DMS53 (cell line): ENCODE measurements at regions not wholly inside any gene's neighbourhood (a gene's known extent, or its start where the extent isn't known, plus 50 kb on each side); places are given as distances from the start of the nearest gene placed in this dataset.
A peak's percentile ranks its signal among the peaks of the same experiment; 100 is the strongest.

Experiments used
- DNase-seq: peaks from one replicate; lab custom pipeline; 2025; lab: John Stamatoyannopoulos, UW

DNA sequence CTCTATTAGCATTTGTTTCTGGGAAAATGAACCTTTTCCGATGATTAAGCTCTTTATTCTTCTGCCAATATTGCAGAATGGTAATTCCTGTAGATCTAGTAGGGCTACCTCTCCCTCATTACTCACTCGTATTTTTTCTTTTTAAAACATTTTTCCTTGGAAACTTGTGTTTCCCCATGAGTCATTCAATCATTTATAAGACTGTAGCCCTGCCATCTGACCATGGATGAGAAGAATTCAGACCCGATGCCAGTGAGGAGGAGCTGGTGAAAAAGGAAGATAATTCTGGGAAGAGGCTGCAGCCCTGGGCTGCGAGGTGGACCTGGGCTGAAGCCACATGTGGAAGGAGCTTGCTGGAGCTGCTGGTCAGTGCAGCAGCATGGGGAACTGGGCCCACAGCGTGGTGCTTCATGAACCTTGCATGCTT lies 242.8 kb downstream of the KLF6 start:
- no peak for DNase-seq

DNA sequence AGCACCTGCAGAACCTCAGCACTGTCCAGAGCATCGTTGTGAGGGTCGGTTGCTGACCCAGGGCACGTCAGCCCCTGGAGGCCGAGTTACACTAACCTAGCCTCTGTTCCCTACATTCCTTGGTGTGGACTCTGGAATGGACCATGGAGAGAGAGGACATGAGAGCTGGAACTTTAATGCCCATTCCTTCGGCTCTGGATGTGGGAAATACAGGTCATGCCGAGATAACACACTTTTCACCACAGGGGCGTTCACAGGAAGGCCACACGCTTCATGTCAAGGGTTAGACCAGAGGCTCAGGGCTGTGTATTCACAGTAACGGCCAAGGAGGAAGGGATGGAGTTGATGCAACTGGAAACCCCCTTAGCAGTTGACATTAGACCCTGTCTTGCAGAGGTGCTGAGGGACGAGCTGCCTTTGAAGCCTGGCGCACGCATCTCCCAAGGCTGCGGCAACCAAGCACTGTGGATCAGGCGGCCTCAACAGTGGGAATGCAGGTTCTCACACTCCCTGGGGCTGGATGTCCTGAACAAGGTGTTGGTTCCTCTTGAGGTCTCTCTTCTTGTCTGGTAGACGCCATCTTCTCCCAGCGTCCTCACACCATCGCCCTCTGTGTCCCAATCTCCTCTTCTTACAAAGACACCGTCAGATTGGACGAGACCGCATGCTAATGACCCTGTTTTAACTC lies 245.2 kb downstream of the KLF6 start:
- peak; percentile 37 for DNase-seq

DNA sequence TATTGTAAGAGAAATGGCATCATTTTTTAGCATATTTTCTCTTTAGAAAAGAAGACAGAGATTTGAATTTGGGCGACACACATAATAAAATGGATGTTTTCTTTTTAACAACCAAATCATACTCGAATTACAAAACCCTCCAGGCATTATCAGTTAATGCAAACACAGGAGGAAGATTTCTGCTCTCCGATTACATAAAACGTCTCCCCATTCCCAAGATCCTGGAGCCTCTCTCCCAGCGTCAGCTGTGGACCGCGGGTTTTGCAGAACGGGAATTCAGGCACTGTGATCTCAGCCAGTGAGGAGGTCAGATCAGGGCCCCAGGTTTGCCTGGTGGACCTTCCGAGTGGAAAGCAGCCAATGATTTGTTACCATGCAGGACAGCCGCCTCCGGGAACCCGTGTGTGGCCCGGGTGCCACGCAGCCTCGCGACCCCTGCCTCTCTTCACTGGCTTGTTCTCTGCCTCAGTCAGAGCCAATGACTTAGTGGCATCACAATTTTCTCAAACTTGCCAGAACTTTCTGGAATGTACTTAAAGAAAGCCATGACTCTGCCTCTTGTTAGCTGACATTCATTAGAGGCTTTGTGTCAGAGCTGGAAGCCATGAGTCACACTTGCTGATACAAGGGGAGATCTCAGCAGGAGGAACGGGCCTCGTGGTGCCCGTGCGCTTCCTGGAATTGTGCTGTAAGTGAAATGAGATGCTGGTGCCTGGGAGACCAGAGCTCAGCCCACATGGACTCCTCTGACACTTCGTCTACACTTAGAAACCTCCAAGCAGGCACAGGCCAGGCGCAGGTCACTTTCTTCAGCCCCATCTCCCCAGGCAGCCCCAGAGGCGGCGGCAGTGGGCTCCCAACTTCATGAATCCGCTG lies 246.1 kb downstream of the KLF6 start:
- peak; percentile 94 for DNase-seq

DNA sequence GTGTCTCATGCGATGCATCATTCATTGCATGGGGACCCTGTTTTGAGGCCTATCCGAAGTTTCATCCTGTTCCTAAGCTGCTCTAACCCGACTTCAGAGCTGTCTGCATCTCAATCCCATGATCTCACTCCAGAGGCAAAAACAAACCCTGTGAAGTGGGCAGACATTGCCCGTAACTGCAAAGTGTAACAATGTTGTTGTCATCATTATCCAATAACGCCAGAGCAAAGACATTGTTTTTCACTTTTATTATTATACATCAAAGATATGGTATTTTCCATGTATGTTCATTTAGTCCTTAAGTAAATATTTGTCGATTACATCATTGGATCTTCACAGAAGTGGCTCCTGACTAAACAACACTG lies 246.7 kb downstream of the KLF6 start:
- DNase-seq = peak; percentile 96

DNA sequence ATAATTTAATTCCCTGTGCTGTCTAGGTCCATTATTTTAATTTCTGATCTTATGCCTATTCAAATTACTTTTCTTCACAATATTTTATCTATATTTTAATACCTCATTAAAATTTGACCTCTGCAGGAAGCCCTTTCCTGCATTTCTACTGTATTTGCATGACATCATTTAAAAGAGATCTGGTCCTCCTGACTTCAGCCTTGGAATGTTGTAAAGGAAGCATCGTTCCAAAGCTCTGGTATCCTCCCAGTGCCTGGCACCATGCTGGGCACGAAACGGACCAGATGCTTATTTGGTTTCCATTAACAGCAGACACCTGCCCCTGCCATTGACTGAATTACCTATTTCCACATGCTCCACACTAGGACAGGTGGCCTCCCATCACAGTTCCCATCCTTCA lies 247.5 kb downstream of the KLF6 start:
- DNase-seq = peak; percentile 59

DNA sequence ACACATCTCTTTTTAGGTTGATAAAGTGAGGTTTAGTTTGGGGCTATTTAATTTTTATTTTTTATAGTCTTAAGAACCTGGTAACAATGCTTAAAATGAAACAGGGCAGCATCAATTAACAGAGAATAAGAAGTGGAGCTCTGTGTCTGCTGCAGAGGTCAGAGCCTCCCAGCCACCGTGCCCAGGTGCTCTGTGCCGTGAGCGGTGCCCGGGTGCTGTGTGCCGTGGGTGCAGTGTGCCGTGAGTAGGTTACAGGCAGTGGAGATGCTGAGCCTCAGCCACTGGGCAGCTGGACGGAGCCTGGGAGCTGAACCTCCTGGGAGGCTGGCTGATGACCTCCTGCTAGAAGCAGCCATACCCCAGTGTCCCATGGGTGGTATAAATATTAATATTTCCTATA lies 250.0 kb downstream of the KLF6 start:
- no peak for DNase-seq

DNA sequence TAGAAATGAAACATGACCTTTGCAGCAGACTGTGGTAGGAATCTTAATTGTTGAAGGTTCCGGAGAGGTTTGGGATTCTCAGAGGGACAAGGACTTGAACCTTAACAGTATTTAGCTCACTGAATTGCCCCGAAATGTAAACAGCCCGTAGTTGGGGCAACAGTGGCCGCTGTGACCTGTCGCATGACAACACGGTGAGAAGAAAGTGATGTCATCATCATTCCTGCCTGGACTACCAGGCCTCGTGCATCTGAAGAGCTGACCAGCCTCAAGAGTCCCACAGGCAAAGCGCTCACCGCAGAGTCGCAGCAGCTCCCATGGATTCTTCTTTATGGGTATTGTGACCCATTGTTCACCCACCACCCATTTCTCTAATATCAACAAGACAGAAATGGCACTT lies 250.6 kb downstream of the KLF6 start:
- DNase-seq = peak; percentile 22

DNA sequence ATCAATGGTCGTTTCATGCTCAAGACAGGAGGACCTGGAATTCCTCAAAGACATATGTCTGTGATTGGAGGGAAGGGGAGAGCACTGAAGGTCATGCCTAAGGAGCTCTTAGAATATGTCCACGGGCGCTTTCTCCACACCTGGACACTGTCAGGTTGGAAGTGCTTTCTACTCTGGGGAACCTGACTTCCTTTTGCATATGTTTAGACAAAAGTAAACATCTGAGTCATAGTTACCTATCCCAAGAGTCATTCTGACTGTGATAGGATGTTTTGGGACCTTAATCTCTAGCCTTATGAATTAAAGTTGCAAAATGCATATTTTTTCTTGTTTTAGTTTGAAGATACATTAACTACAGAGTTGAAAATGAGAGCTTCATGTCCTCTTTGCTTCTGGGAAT lies 251.7 kb downstream of the KLF6 start:
- peak; percentile 80 for DNase-seq

DNA sequence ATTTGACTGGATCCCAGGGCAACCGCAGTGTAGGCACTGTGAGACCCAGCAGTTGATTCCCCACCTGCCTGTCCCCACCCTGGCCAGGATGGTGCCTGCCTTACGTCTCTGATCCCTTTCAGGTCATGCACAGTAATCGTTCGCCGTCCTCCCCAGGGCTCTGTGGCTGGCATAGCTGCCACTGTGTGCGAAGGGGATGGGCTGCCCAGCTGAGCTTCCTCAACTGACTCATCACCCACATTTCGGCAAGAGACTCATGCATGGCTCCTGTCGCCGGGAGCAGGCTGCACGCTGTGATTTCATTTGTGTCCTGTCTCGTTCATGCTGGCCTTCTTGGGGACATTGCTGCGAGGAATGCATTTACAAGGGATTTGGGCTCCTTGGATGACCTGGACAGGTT lies 252.4 kb downstream of the KLF6 start:
- peak; percentile 61 for DNase-seq

DNA sequence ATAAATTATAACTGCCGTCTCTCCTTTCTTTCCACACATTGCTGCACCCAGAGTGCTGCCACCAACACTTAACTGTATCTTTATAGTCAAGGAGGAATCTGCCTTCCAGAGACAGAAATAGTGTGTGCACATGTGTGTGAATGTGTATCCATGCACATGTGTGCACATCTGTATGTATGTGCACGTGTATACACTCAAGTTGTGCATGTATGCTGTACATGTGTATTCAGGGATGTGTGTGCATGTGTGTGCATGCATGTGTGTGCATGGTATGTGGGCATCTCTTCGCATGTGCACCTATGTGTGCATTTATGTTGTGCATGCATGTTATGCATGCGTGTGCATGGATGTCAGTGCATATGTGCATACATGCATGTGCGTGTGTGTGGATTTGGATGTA lies 253.3 kb downstream of the KLF6 start:
- DNase-seq = no peak

DNA sequence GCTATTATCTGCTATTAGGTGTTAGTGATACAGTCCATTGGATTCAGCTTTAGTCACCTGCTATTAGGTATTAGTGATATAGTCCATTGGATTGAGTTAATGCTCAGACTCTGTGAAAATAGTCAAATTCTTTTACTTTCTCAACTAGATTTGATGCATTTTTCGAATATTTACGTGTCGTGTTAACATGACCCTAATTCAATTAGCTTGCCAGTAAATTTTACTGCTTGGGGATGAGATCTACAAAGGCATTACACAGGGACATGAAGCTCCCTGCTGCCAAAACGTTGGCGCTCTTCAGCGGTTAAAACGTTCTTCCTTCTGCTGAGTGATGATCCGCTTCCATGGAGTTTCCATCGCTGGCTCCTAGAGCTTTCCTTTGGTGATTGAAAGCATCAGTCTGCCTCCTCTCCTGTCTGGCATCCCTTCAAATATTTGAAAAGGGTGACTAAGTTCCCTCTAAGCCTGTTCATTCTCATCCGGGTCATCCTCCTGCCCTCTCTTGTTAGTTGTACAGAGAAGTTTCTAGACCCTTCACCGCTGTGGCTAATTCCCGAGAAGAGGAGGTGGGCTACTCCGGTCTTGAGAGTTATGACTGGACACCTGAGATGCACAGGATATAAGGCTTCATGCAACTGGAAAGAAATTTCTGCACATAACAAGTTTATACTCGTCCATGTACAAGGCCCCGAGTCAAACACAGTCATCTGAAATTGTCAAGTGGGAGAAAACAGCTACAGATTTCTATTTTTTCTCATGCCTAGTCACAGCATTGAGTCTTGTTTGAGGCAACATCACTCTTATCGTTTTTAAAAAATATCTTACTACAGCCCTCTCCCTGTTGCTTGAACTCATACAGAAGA lies 254.0 kb downstream of the KLF6 start:
- no peak for DNase-seq

DNA sequence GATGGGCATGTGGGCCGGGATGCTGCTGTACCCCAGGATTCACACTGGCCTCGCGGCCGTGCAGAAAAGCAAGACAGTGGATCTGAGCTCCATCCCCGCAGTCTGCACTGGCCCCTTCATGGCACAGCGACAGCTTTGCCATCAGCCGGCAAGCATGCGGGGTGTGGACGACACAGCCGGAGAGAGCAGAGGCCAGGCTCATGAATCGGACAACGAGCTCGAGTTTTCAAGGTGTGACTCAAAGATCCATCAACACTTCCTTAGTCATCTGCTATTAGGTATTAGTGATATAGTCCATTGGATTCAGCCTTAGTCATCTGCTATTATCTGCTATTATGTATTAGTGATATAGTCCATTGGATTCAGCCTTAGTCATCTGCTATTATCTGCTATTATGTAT lies 254.7 kb downstream of the KLF6 start:
- DNase-seq = no peak

DNA sequence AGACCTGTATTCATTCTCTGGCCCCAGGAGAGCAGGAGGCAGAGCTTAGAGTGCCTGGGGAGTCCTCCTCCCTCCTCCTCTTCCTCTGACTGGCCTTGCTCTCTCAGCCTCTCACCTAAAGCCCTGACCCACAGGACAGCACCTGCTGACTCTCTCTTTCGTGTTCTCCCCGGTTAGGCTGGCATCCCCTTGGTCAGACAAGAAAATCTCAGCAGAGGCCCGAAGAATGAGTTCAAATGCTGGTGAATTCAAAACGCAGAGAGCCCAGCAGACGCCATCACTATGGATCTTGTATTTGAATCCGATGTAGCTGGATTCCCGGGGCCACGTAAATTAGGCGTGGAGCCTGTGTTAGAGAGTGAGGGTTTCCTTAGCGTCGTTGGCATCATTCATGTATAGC lies 255.3 kb downstream of the KLF6 start:
- no peak for DNase-seq

DNA sequence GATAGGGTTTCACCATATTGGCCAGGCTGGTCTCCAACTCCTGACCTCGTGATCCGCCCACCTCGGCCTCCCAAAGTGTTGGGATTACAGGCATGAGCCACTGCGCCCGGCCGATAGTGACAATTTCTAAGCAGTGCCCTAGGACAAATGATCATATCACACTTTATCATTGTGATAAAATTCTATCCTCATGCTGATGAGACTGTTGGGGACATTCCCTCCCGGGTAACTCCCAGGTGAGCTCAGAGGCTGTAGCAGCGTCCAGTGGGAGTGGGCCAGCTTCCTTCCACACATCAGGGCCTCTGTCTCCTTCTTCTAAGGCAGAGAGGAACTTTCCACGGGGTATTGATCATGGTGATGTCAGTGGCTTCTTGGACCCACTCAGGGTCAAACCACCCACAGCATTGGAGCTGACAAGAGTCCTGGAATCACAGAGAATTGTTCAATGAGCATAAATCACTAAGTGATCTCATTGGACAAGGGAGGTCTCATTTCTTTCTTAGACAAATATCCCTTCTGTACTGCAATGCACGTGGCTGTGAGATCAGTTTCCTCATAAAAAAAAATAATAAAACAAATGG lies 256.1 kb downstream of the KLF6 start:
- DNase-seq = no peak

DNA sequence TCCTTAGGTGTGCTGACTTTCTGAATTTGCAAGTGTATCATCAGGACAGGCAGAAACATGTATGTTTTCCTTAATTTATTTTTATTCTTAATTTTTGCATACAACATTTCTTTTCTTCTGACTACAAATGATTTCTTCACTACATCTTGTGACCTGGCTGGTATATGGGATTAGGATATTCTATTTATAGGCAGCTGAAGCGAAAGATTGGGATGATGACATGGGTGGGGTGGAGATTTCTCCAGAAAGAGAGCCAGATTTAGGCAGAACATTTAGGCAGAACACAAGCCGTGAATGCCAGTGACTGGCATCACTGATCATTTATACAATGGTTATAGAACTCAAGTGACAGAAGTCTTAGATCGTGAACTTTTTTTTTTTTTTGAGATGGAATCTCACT lies 256.7 kb downstream of the KLF6 start:
- no peak for DNase-seq

DNA sequence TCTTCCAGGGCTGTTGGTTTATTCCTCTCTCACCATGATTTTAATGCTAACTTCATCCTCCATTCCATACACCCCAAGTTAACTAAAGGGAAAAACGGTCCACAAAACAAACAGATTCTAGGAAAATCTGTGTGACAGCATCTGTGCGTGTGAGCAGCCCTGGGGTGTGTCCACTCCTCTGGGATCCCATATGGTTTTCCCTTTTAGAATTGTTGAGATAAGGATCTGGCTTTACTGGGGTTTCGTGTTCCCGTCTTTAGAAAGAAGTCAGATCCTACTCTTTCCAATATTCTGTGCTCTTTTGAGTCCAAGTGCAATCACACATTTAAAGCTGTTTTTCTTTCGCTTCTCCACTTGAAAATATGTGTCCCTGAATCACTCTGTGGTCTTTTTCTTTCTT lies 257.1 kb downstream of the KLF6 start:
- no peak for DNase-seq

DNA sequence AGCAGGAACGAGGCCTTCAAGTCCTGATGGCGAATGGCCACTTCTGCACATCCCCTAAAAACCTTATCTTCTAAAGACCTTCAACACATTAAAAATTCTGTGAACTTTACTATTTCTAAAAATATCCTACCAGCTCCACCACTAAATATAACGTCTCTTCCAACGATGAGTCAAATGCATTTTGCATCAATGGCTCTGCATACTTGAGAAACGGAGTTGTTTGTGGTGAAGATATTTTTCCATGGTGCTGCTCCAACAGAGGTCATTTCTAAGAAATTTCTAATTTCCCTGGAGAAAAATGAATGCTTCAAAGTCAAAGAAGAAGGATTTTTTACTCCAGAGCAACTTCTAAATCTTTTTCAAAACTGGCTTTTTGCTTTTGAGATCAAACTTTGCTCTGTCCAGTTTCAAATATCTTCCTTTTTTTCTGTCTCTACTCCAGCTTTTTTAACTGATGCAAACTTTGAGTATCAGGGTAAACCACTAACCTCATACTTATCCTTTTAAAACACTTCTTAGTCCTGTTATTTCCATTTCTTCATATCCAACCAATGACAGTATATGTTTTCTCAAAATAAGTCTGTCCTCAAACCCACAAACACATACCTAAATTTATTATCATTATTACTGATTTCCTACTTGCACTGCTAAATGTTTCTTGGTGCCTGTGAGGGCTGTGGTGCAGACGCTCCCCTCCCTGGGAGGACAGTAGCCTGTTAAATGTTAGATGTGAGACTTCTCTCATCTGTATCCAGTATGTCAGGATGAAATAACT lies 258.1 kb downstream of the KLF6 start:
- no peak for DNase-seq

DNA sequence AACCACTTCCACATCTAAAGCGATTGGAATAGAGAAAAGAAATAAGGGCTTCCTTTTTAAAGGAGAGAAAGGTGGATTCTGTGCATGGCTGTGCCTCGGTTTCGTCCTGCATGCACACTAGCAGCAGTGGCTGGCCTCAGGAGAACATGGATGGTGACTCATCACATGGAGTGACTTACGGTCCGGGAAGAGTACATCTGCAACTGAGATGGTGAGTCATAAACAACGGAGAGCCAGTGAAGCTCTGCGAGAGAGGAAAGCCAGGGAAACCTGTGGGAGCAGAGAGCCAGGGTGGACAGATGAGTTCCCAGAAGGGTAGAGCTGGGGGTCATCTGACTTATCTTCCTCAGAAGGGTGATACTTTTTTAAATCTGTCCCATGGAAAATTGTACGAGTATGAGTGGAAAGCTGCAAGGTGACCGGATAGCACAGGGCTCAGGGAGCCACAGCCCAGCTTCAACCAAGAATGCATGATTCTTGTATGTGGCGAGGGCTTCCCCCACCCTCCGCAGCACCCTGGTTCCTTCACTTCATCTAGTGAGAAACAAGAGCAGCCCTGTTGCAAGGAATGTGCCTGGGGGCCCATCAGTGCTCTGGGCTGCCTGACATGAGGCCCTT lies 259.1 kb downstream of the KLF6 start:
- DNase-seq = peak; percentile 98

DNA sequence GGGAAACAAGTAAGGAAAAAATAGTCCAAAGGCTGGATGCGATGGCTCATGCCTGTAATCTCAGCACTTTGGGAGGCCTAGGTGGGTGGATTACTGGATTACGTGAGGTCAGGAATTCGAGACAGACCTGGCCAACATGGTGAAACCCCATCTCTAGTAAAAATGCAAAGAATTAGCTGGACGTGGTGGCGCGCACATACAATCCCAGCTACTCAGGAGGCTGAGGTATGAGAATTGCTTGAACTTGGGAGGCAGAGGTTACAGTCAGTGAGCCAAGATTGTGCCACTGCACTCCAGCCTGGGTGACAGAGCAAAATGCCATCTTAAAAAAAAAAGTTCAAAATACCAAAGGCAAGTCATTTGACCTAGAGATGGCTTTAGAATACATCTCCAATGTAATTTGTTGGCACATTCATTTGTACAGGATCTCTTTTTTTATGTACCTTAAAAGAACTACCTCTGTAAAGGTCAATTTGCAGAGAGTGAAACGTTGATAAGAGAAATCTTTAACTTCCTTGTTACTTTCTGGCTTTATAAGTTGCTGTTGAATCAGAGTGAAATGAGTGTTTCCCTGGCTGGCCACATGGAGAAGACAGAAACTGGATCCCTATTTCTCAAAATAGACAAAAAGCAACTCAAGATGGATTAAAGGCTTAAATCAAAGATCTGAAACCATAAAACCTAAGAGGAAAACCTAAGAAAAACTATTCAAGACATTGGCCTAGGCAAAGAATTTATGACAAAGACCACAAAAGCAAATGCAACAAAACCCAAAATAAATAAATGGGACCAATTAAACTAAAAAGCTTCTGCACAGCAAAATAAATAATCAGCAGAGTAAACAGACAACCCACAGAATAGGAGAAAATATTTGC lies 260.7 kb downstream of the KLF6 start:
- peak; percentile 34 for DNase-seq
